Stimulated activated CD4-positive, alpha-beta T cell treated with anti-CD3 and anti-CD28 coated beads, Interleukin-4, amount 100 ng/mL, for 48 hours (primary cell): ENCODE measurements at regions not wholly inside any gene's neighbourhood (a gene's known extent, or its start where the extent isn't known, plus 50 kb on each side); places are given as distances from the start of the nearest gene placed in this dataset.

Source experiments
- DNase-seq, 2 donors: peaks; one replicate each; pipeline ENCODE4 v3.0.0-alpha.2; 2020; ENCODE audit warnings: low read depth in 2 of 2

DNA sequence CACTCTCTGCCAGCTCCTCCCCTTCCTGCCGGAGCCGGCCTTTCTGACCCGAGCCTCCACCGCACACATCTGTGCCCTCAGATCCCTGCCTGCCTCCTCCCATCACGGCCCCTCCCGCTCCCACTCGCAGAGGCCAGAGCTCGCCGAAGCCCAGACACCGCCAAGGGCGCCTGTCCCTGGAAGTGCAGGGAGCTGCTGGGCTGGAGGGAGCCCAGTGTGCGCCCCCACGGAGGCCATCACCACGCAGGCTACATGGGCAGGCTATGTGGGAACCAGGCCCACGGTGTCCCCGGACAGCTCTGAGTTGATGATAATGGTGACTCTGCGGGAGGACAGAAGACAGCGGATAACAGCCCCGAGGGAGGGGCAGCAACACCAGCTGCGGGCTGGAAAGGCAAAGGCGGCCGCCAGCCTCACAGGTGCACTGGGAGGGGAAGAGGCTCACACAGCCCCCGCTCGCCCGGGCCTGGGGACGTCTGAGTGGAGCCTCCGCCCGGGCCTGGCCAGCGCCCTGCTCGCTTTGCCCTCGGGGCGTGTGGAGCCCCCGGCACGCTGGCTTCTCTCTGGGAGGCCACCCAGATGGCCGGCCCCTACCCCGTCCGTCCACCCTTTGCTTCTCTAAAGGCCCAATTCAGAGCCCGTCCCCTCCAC is 154.9 kb downstream of the DLL1 start:
- DNase-seq: no peak

DNA sequence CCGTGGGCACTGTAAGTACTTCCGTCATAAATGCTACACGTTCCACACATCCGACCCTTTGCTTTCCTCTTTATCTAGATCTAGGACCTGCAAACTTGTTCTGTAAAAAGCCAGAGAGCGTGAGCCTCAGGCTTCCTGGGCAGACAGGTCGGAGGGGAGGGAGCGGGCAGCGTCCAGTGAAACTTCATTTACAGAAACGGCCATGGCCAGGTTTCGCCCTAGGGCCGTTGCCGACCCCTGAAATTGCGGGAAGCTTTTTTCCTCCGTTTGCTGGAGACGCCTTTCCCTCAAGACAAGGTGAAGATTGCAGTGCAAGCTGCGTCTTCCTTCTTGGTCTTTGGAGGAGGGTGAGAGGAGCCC is 155.4 kb downstream of the DLL1 start:
- no peak for DNase-seq

DNA sequence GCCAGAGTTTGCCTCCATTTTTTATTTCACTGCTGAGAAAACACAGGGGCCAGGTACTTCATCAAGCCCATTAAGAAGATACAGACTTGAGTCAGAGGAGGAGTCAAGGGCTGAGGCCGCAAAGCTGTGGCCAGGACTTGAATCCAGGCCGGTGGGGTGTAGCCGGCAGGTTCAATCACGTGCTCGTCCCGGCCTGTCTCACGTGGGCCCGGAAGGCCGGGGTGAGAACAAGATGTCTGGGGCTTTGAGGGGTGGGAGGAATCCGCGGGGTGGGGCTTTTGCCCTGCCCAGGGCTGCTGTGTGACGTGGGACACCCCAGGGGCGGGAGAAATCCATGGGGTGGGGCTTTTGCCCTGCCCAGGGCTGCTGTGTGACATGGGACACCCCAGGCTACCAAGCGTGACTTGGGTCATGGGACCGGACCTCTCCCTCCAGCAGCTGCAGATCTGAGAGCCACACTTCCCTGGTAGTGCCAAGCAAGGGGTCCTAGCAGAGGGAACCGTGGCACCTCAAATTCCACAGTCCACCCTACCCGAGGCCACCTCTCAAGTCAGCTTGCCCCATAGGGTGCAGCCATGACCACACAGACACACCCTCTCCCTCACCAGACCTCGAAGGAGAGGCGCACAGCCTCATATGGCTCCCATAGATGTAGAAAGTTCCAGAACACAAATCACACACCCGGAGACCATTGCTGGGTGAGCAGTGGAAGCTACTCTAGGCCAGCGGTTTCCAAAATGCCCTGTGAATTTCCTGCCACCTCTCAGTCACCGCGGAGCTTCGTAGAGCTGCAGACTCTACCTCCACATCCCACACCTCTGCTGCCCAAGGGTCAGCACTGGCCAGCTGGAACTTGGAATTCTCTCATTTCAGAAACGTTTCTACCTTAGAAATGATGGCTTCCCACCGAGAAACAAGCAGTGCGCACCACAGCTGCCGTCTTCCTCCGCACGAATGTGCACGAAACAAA is 156.1 kb downstream of the DLL1 start:
- no peak for DNase-seq

DNA sequence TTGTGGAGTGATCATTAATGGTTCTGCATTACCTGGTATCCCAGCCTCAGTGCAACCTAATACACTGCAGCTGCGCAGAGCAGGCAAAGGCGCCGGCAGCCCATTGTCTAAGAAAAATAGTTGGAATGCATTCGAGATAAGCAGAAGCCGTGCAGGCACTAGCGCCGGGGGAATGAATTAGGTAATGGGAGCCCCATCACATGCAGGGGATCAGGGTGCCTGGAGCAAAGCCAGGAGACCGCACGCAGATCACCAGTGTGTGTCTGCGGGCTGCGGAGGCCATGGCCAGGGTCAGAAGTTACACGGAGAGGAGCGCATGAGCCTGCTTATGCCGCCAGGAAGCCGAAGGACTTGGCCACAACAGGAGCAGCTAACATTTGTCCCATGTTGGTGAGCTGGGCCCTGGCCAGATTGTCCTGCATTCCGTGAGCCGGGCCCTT is 156.8 kb downstream of the DLL1 start:
- DNase-seq: no peak

DNA sequence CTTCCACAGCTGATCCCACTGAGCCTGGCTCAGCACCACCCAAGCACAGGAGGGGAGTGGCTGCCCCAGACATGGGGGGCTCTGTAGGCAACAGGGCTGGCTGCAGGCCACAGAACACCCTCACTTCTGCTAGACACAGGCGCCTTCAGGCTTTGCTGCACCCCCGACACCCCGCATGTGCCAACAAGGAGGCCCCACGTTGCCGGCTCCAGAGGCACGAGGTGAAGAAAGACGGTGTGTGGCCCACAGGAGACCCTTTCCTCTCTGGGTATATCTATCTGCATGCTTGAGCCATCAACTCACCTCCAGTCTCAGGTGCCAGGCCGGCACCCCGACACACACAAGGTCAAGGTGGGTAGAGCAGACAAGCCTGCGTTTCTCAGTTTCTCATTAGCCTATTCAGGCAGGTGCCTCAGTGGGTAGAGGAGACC is 158.3 kb downstream of the DLL1 start:
- no peak for DNase-seq

DNA sequence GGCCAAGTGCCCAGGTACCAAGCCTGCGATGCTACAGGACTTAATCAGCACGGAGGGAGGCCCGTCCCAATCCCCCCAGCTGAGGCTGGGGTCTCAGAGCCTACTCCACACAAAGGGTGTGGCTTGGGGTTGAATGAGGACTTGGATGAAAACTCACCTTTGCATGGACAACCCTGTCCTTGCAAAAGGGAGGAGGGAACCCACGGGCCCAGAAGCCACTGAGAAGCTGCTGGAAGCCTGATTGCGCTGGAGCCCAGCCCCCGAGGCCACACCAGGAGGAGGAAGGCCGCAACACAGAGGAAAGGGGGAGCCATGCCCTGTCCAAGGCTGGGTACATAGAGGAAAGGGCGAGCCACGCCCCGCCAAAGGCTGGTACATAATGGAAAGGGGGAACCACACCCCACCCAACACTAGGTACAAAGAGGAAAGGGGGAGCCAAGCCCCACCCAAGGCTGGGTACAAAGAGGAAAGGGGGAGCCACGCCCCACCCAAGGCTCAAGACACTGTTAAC is 158.8 kb downstream of the DLL1 start:
- no peak for DNase-seq

DNA sequence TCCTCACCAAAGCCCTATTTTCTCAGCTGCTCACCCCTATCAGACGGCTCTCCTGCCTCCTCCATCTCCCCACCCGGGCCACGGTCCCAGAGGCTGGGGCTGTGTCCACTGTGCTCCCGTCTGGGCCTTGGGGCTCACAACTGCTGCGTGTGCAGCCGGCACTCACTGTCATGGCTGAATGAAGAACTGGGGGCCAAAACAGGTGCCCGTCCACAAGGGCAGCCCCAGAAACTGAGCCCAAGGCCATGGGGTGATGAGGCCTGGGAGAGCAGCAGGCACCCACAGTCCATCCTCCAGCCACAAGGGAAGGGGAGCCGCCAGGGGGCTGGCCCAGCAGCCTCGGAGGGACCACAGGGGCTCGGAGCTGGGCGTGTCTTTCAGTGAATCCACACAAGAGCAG is 159.5 kb downstream of the DLL1 start:
- DNase-seq: no peak

DNA sequence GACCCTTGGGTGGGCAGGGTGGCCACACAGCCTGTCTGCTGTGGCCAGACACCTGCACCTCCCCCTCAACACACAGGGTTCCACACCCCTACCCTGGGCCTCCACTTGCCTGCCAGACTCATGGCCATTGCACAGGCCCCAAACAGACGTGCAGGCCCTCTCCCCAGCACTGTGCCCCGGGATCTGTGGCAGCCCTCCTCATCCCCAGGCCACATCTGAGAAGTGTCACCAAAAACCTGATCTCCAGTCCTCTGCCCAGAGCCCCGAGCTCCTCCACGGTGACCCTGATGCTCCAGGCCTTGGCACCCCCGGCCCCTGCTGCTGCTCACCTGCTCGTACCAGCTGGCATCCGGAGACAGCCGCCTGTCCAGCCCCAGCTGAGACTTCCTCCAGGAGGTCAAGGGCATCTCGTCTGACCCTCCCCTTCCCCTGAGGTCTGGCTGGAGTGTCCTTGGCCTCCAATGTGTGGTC is 160.1 kb downstream of the DLL1 start:
- no peak for DNase-seq

DNA sequence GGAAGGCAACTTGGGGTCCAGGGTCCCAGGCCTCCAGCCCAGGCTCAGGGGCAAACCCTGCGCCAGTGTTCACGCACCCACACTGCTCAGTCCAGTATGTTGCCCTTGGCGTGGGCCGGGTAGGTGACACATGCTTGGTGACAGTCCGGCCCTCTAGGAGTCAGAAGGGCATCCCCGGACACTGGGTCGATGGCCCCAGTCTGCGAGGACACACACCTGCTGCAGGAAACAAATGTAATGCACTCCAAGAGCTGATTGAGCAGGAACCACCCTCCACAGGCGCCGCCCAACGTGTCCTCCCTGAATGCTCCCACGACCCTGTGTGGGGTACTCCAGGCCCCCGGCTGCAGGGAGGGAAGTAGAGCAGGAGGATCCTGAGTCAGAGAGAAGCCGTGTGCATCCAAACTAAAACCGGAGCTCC is 160.7 kb downstream of the DLL1 start:
- no peak for DNase-seq

DNA sequence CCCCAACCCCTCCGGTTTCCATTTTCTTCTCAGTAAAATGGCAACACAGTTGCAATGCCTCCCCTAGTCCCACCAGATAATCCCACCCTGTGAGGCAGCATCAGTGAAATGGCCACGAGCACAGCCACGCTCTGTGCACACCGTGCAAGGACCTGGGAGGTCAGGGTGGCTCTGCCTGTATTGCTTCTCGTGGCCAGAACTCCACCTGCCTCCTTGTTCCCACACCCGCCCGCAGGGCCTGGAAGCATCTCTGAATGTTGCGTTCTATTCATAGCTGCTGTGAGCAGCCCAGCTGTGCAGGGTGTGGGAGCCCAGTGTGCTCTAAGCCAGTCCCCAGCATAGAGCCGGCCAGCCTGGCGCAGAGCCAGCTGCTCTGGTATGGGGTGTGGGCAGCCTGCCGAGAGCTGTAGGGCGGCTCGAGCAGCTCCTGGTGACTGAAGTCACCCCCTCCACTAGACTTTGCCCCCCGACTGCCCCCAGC is 161.1 kb downstream of the DLL1 start:
- DNase-seq: no peak

DNA sequence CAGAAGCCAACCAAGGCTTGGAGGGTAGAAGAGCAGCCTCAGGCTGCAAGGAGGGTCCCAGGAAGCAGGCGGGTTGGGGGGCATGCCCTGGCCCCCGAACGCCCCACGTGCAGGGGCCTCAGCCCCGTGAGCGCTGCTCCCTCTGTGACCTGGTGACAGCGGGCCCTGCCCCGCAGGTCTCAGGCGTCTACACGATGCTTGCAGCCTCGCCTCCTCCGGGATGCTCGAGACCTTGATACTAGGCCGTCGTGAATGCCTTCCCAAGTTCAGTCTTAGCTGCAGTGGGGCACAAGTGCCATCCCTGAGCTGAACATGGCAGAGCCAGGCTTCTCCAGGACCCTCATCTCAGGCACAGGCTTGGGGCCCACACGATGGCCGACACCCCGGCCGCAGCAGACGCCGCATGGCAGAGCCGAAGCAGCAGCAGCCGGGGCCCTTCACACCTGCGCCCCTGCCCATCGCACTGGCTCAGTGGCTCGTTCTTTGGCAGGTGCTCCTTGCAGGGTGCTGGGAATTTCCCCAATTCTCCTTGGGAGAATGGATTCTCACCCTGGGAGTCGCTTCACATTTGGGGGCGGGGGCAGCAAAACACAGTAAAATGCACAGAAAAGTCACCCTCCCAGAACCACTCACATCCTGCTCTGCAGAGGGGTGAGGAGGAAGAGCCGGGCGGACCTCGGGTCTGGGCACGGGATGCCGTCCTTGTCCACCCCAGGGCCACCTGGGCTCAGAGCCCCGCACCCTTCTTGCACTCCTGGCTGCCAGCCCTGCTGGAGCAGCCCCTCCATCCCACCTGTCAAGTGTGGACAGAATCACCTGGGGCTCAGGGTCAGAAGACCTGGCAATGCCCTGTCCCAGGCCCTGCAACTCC is 161.8 kb downstream of the DLL1 start:
- DNase-seq: no peak

DNA sequence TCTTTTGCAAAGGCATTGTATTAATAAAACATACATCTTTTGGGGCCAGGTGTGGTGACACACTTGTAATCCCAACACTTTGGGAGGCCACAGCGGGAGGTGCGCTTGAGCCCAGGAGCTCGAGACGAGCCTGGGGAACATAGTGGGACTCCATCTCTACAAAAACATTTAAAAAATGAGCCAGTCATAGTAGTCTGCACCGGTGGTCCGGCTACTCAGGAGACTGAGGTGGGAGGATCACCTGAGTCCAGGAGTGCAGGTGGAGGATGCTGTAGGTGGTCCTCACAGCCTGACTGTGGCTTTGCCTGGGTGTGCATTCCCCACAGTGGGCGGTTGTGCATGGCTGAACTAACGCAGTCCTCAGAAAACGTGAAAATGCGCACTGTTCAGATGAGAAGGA is 162.5 kb downstream of the DLL1 start:
- no peak for DNase-seq

DNA sequence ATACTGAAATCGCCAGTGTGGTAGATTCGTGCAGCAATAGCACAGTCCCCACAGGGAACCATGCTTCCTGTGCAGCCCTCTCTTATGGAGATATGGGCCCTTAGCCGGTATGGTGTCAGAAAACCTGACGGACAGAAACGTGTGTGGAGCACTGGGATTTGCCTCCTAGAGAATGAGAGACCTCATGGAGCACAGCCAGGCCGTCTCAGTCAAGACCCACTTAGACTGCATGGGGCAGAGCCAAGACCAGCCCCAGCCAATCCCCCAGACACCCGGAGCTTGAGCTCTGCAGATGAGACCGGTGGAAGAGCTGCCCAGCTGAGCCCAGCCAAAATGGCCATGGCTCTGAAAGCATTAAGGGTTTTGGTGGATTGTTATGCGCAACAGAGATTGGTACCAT is 163.7 kb downstream of the DLL1 start:
- DNase-seq: no peak

DNA sequence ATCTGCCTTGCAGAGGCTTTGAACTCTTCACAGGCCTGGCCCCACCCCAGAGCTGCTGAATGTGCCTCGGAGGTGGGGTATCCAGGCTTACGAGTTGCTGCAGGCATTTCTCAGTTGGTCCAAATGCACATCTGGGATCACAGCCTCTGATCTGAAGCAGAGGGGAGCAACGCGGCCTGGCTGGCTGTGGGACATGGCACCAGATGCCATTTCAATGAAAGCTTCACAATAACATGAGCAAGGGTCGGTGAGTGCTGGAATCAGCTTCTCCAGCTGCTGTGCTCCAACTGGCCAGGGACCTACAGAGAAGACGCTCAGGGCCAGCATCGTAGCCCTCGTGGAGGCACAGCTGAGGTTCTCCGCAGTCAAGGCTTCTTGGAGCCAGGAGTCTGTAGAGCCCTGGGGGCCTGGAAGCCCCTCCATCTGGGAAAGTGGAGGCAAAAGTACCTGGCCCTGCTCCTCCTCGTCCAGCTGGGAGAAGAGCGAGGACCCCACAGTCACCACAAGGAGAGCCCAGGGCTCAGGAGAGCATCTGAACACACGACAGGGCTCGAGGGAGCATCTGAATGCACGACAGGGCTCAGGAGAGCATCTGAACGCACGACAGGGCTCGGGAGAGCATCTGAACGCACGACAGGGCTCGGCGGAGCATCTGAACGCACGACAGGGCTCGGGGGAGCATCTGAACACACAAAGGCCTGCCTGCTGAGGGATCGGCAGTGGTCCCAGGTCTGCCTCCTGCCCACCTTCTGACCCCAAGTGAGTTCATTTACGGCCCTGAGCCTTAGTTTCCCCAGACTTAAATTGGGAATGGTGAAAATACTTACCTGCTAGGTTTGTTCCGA is 165.2 kb downstream of the DLL1 start:
- no peak for DNase-seq

DNA sequence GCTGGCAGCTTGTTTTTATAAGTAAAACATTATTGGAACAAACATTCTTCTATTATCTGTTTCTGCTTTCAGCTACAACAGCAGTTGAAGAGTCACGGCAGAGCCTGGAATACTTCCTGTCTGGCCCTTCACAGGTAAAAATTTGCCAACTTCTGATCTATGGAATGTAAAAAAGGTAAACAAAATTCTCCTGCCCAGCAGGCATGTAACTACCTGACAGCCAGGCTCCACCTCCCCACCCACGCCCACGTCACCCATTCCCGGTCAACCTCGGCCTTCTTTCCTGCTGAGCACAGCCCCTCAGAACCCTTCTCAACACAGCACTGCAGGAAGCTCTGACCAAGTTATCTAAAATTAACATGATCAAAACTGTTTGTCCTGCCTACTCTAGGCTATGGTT is 166.0 kb downstream of the DLL1 start:
- DNase-seq: no peak

DNA sequence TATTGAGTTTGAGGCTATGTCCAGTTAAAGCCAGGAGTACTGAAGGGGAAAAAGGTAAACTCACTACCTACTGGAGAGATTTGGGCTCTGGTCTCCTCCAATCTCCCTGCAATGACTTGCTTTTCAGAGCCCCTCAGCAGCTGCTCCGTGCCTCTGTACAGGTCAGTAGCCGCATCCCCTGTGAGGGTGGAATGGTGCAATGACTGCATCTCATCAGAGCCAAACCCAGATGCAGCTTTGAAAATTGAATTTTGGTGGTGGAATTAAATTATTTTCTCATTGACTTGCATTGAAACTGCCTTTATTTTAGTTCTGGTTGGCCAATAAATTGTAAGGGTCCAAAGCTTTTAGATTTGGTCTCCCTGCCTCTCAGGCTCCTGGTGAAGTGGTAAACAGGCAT is 166.7 kb downstream of the DLL1 start:
- DNase-seq: no peak

DNA sequence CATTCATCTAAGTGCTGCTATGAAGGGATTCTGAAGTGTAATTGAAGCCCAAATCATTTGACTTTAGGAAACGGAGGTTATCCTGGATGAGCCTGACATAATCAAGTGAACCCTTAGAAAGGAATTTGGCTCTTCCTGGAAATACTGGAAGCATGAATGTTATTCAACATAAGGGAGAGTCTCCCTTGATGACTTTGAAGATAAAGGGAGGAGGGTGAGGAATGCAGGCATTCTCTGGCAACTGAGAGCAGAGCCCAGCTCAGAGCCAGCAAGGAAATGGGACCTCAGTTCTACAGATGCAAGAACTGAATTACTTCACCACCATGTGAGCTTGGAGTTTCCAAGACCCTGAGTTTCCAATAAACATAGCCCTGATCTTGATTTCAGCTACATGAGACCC is 168.2 kb downstream of the DLL1 start:
- DNase-seq: no peak

DNA sequence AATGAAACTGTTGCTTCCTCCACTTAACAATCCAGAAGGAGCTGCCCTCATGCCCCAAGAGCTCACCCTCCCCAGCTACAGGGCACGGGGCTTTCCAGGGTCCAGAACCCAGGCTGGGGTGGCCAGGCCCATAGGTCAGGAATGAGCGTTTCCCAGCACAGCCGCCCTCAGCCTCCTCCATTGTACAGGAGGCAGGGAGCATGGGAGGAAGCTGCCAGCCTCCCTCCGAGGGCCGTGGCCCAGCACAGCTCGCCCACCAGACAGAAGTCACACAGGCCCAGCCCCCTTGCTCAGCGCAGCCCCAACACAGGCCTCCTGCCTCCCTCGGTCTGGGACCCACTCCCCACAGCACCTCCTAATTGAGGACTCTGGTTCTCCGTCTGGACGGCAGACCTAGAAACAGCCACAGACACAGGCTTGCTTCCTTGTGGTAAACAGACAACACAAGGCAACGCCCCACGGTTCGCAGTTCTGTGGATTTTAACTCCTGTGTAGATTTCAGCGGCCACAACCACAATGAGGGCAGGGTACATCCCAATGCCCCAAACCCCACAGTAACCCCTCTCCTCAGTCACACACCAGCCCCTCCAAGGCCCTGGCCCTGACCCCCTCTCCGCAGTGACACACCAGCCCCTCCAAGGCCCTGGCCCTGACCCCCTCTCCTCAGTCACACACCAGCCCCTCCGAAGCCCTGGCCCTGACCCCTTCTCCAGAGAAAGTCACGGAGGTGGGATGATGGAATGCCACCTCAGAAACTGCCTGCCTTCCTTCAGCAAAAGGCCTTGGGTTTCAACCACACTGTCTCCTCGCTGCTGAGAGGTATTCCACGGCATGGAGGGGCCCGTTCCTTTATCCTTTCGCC is 173.5 kb downstream of the DLL1 start:
- DNase-seq: no peak

DNA sequence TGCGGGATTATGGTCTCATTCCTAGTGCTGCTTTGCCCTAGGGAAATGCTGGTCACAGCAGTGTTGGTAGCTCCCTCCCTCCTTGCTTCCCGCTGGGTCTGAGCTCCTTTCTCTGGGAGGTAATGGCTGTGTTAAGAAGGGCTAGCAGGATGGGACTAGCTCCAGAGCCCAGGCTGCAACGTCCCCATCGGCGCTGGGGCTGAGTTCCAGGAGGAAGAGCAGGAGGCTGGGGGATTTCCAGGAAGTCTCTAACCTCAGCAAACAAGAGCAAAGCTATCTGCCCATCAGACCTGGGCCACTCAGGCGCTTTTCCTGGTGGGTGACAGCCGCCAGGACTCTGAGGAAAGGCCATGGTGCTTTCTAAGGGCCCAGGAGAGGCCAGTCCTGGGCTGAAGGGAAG is 174.2 kb downstream of the DLL1 start:
- DNase-seq: no peak
